Fibroblast of the aortic adventitia (primary cell): ENCODE measurements at regions not wholly inside any gene's neighbourhood (a gene's known extent, or its start where the extent isn't known, plus 50 kb on each side); places are given as distances from the start of the nearest gene placed in this dataset.

Experiments used
- DNase-seq: peaks from one replicate; pipeline ENCODE4 v3.0.0-alpha.2; 2010; ENCODE audit warnings: low read depth
- H3K4me3 ChIP-seq: 2 replicates; pipeline ENCODE4 v1.5.1; 2011; ENCODE audit warnings: low read depth, mild to moderate bottlenecking, control low read depth, low read length, moderate library complexity
- CTCF ChIP-seq: IDR thresholded peaks from 2 replicates; pipeline ENCODE4 v1.5.1; 2011; ENCODE audit warnings: mild to moderate bottlenecking, low read length, control low read depth, inconsistent platforms; ENCODE audit not compliant: insufficient read depth

GRCh38 chr2:153311432-153311831, 167.1 kb downstream of the RPRM start:
- no peak for DNase-seq
- no peak overlapping the region for H3K4me3 ChIP-seq
- TF ChIP-seq CTCF = no peak

DNA sequence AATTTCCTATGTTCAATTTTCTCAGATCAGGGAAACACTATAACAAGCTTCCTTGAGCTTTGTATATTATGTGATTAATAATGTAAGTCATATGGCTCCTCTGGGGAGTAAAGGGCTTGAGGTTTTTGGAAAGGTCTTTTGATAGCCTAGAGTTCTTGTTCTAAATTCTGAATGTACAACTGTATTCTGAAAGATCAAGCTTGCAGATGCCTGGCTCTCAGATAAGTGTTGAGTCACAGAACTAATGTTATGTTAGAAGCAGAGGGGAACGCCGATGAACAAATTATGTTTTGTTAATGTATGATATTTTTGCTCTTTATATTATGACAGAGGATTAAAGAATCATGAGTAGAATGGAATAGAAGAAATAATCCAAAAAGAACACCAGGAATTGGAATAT, 170.1 kb downstream of the RPRM start:
- H3K4me3 ChIP-seq = no peak overlapping the region
- TF ChIP-seq CTCF = no peak
- no peak for DNase-seq

GRCh38 chr2:153307223-153307622, 171.3 kb downstream of the RPRM start:
- no peak for TF ChIP-seq CTCF
- no peak for DNase-seq
- H3K4me3 ChIP-seq = no peak overlapping the region

- no peak for DNase-seq
- H3K4me3 ChIP-seq = no peak overlapping the region
- no peak for TF ChIP-seq CTCF
These were observed 178.8 kb downstream of the RPRM start for GRCh38 chr2:153299809-153300208.

- DNase-seq = no peak
These were observed 179.3 kb downstream of the RPRM start for GRCh38 chr2:153299217-153299616.

GRCh38 chr2:153294199-153294786, 184.3 kb downstream of the RPRM start:
- DNase-seq = no peak
- no peak overlapping the region for H3K4me3 ChIP-seq
- no peak for TF ChIP-seq CTCF

More at GRCh38 chr2:153299217-153299616, 179.3 kb downstream of the RPRM start:
- no peak for TF ChIP-seq CTCF
- no peak overlapping the region for H3K4me3 ChIP-seq

DNA sequence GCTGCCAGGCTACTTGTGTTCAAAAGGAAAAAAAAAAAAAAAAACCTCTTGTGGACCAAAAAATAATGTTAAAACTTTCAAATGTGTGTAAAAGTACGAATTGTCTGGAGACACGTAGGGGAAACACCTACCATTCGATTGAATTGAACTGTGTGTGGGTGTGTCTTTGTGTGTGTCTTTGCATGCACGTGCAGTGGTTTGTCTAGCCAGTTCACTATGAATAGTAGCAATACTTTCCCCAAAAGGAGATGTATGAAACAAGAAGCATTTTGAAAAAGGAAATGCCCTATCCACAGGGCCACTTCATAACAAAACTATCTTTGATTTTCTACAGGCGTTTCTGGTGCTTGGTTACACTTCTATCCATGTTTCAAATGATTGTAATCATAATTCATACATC, 186.8 kb downstream of the RPRM start:
- no peak for DNase-seq
- no peak for TF ChIP-seq CTCF
- H3K4me3 ChIP-seq = no peak overlapping the region
